GM21825 (cell line): ENCODE measurements at regions not wholly inside any gene's neighbourhood (a gene's known extent, or its start where the extent isn't known, plus 50 kb on each side); places are given as distances from the start of the nearest gene placed in this dataset.
A peak's percentile ranks its signal among the peaks of the same experiment; 100 is the strongest.

Source experiments
- ATAC-seq: cut with Tn5 transposase; IDR thresholded peaks from one replicate; pipeline ENCODE4 v1.9.1; 2021; ENCODE audit warnings: mild to moderate bottlenecking, moderate library complexity; ENCODE audit not compliant: unreplicated experiment

GRCh38 chr5:56440871-56441740 lies 208.0 kb upstream of the ANKRD55 start:
- no peak for ATAC-seq

- ATAC-seq: no peak
These were observed 201.9 kb upstream of the ANKRD55 start for GRCh38 chr5:56434986-56435385.

- no peak for ATAC-seq
These were observed 200.0 kb upstream of the ANKRD55 start for GRCh38 chr5:56433039-56433617.

- no peak for ATAC-seq
These were observed 199.2 kb upstream of the ANKRD55 start for GRCh38 chr5:56432321-56432720.

GRCh38 chr5:56430422-56430821 lies 197.3 kb upstream of the ANKRD55 start:
- no peak for ATAC-seq

DNA sequence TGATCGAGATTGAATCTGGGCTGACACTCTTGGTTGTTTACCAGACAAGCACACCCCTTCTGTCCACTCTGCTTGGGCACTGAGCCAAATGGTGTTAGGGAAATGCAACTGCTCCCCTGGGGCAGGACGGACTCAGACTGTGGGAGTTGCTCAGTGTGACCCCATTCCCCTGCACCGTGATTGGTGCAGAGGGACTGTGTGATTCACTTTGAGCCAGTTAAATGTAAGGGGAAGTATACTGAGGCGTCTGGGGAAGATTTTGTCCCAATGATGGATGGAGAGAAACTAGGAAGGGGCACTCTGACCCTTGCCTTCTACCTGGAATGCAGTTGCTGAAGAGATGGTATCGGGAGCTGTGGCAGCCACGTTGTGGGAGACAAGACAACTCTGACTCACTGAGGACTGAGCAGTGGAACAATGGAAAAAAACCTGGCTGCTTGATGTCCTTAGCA lies 196.0 kb upstream of the ANKRD55 start:
- no peak for ATAC-seq

DNA sequence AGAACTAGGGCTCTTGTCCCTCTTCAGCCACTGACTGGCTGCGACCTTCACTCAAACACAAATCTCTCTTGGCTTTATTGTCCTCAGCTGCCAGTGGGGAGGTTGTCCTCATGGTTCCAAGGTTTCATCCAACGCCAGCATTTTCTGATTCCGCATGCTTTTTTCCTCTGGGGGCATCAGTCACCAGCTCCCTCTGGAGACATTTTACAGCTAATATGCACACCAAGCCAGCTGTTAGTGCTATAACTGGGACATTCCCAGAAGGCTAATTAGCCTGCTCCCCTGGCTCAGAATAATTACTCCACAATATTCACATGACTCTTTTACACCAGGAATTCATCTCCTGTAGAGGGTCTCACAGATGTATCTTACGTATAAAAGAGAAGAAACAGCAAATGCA lies 193.6 kb upstream of the ANKRD55 start:
- no peak for ATAC-seq

GRCh38 chr5:56422076-56422762 lies 189.1 kb upstream of the ANKRD55 start:
- ATAC-seq: no peak

- ATAC-seq: no peak
These were observed 188.3 kb upstream of the ANKRD55 start for GRCh38 chr5:56421246-56422075.

GRCh38 chr5:56420323-56420722 lies 187.2 kb upstream of the ANKRD55 start:
- no peak for ATAC-seq

DNA sequence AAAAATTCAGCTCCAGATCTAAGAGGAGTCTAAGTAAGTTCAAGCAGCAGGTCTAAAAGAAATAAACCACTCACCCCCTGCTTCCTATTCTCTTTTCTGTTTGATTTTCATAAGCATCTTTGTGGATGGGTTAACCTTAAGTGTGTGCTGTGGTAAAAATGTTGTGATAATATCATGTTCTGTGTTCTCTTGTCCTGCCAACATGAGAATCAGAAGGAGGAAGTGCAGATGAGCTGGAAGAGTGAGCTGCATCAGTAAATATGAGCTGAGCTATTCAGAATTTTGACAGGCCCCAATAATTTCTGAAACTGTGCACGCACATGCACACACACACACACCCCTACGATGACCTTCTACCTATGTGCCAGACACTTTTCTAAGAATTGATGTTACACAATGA lies 186.5 kb upstream of the ANKRD55 start:
- no peak for ATAC-seq

DNA sequence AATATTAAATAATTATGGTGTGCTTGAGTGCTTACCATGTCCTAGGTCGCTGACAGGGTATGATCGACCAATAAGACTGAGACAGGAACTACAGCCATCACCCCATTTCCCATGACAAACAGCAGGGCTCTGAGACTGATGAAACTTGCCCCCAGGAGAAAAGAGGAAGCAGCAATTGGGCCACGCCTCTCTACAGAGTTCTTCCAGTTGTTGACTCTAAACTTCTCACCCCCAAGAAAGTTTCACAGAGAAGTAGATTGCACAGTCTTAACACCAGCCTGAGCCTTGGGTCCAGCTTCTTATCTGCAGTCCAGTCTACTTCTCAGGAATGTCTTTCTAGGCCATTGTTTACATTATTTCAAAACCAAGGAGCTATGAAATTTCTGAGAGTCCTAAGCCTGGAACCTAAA lies 182.2 kb upstream of the ANKRD55 start:
- ATAC-seq: peak; percentile 84

DNA sequence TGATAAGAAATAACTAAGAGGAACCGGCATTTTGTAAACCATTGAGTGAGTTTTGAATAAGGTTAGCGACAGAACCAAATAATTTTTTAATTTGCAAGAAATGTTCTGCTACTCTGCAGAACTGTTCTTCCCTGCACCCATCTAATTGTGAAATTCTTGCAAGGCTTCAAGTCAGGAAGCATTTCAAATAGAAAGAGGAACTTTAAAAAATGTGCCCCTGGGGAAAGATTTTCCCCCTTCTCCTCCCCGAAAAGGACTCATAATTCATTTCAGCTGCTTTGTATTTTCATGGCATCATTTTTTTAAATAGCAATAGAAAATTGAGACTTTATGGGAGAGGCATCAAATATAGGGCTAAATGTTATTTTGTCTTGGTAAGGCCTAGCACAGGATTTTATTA lies 180.9 kb upstream of the ANKRD55 start:
- no peak for ATAC-seq

- no peak for ATAC-seq
These were observed 180.4 kb upstream of the ANKRD55 start for GRCh38 chr5:56413546-56413945.

DNA sequence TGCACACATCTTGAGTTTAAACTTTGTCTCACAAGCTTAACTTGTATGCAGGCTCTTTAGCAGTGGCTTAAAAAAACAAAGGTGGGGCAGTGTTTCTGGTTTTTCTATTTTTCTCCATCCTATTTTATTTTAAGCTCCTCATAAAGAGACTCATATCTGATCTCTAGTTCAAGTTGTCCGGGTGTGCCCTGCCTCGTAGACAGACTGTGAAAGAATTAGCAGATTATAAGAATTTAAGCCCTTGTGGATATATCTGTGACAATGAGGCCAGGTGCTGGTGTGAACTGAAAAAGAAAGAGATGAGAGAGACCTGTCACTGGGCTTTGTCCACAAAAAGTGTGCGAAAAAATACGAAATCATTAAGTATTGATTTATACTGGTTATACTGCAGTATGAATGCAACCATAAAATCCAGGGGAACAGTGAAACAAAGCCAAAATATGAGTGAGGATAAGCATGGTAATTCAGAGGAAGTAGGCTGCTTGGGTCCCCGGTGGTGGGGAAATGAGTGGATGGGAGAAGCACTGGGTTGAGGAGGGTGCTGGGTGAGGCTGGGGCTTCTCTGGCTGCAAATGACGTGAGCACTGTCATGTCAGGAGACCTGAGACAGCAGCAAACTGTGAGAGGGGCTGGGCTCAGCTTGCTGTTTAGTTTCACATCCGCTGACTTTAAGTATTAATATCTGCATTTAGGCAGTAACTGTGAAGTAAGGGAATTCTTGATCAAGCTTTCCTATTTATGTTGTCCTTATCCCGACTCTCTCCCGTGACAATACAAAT lies 179.7 kb upstream of the ANKRD55 start:
- ATAC-seq: peak; percentile 84

DNA sequence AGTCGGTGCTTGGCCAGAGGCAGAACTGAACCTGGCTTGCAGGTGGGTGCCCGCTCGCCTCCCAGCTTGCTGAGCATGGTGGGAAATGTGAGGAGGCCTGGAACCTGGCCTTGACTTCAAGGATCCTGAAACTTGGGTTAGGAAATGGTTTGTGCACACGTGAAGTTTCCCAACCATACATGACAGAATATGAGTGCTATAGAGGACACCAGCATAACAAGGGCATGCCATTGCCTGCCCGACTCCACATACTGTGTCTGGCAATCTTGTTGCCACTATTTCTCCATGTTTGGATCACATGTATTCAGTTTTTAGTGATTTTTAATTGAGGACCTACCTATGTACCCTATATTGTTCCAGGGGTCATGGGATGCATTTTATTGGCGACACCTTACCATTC lies 177.6 kb upstream of the ANKRD55 start:
- no peak for ATAC-seq

GRCh38 chr5:56409331-56410190 lies 176.4 kb upstream of the ANKRD55 start:
- no peak for ATAC-seq

DNA sequence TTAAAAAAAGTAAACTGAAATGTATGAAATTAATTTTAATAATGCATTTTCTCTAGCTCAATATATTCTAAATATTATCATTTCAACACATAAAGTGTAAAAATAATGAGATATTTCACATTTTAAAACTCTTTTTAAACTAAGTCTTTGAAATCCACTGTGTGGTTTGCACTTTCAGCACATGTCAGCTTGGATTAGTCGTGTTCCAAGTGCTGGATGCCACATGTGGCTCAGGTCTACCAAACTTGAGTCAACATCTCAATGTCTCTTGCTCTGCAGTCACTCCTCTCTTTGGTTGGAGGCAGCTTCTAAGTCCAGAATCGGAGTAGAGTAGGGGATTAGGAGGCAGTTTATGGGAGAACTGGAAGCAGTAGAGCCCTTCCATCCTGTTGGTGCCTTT lies 173.7 kb upstream of the ANKRD55 start:
- no peak for ATAC-seq

GRCh38 chr5:56406221-56406620 lies 173.1 kb upstream of the ANKRD55 start:
- ATAC-seq: no peak
